NCI-H2196 (cell line): ENCODE measurements at regions not wholly inside any gene's neighbourhood (a gene's known extent, or its start where the extent isn't known, plus 50 kb on each side); places are given as distances from the start of the nearest gene placed in this dataset.

Experiments
- DNase-seq: peaks from one replicate; lab custom pipeline; 2025; ENCODE audit not compliant: unreplicated experiment; lab: John Stamatoyannopoulos, UW

DNA sequence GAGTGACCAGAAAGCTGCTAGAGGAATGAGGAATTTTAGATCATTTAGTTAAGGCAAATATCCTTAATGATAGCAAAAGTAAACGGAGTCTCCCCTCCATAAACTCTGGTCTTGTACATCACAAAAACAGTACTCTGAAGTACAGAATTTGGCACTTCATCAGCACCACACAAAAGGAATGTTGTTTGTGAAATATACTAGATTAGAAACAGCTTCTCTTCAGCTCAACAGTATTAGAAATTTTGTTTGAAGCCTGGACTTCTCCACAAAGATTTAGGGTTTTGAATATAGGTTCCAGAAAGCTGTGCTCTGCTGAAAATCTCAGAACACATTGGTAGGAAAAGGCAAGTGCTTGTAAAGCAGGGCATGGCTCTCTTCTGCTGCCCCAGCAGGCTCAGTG is 135.1 kb upstream of the PTGFR start:
- DNase-seq = no peak

DNA sequence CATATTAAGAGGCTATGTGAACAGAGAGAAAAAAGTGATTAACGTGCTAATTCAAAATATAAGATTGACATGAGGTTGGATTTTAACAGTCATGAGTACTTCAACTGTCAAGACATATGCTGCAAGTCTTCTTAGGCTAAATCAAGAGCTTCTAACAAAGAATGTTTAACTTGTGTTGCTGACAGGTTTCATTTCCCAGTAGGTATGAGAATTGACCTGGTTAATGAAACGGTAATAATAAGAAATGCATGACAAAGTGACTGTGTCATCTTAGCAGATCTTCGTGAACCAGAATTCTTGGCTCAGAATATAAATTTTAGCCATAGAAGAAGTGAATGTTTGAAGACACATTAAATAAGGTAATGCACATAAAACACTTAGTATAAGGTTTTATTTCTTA is 132.6 kb upstream of the PTGFR start:
- no peak for DNase-seq

DNA sequence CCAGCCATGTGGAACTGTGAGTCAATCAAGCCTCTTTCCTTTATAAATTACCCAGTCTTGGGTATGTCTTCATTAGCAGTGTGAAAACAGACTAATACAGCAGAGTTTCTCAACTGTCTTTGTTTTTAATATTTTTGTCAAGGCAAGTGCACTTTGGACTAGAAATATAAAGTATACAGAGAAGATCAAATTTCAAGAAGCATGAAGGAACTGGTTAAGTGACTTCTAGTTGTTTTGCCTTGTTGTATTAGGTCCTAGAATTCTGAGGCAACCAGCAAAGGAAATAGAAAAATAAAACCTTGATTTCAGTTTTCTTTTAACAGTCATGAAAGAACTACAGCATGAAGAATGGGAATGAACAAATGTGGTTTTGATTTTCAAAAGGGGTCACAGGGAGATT is 131.1 kb upstream of the PTGFR start:
- DNase-seq = no peak

DNA sequence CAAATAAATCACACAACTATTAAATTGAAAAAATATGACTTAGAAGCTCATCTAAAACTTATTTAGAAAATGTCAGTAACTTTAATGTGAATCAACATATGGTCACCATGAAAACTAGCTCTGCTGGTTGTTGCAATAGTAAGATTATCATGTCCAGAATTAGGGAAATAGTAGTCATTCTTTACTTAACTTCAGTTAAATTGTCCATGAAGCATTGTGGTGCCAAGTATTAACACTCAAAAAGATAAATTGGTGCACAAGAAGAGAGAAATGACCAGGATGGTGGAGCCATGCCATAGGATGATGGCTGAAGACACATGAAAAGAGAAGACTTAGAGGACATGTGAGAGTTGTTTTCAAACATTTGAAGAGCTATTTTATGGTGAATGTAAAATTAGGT is 130.2 kb upstream of the PTGFR start:
- DNase-seq = no peak

DNA sequence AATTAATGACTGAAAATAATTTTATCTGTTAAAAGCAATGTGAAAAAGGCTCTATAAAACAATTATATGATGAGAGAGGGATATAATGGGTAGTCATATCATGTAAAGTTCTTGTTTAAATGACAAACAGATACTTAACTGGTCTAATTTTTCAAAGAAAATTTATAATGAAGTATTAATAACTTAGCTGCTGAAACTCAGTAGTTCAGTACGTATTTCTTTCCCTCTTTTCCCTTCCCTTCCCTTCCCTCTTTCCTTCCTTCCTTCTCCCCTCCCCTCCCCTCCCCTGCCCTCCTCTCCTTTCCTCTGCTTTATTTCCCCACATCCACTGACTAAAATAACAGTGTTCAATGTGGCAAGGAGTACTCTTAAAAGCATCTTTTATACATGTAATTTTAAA is 123.1 kb upstream of the PTGFR start:
- DNase-seq = no peak

DNA sequence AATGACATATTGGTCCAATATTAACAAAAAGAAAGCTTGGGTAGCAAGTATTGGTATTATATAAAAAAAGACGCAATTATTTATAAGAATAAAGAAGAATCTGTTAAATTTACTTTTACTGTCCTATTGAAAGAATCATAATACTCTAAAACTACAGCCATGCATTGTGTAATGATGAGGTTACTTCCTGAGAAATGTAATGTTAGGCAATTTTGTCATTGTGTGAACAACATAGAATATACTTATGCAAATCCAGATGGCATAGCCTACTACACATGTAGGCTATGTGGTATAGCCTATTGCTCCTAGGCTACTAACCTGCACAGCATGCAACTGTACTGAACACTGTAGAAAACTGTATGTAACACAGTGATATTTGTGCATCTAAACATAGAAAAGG is 121.2 kb upstream of the PTGFR start:
- no peak for DNase-seq

DNA sequence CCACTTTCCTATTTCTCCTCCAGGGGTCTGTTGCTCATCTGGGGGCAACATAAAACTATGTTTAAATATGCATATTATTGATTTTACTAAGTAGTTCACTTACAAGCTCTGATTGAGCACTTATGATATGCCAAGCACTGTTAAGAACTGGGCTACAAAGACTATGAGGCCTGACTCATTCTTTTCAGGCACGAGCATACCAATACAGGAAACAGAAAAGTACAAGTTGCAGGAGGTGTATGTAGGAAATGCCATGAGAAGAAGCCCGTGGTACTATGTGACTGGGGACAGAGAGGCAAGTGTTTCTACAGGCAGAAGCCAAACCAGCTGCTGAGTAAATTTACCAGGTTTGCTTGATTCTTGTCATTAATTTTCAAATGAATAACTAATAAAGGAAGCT is 120.4 kb upstream of the PTGFR start:
- DNase-seq = no peak

DNA sequence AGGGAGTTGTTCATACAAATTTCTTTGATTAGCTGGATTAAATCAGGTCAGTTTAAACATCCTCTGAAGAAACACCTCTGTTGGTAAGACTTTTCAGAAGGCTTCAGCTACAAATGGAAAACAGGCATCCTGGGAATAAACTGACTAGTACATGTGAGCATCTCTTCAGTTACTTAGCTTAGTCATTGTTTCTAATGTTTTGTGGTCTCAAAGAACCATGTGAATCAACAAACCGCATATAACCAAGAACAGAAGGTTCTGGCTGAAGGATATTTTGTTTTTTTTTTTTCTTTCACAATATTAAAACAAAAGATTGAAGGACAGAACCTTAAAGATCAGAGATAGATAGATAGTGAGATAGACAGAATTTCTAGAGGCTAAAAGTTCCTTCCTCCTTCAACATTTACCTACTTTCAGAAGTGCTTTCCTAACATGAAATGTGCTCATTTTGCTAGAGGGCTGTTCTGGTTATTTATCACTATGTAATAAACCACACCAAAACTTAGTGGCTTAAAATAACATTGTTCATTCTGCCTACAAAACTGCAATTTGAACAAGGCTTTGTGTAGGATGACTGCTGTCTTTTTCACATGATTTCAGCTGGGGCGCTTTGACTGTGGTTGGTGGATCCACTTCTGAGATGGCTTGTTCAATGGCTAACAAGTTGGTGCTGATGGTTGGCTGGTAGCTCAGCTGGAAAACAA is 119.8 kb upstream of the PTGFR start:
- DNase-seq = no peak

DNA sequence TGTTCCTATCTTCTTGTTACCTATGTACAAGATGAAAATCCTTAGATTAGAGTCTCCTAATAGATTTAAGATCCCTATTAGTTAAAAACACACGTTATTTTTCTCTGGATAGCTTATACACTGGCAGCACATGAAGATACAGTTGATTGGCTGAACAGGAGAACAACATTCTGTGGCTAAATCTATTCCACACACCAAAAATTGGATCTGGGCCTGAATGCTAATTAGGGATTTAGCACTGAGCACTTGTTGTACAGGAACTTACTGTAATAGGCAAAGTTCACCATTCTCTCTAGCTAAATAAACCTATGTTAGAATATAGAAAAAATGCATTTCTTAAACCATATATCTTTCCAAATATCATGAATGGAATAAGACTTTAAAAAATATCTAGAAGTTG is 117.1 kb upstream of the PTGFR start:
- no peak for DNase-seq

DNA sequence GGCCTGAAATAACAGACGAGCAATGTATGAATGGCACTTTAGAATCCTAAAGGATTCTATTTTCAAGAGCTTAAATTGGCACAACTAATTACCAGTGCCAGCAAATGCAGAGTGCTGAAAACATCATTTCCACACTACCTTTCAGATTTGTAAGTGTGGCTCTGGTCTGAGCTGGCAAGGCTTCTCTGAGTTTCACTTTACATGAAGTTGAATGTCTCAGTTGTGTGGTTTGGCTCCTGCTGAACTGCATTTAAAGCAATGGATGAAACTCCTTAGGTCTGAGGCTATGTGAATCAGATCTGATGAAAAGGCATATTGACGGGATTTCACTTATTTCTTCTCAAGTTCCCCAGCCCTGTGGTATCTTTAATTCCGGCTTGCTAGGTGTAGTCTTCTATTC is 114.8 kb upstream of the PTGFR start:
- DNase-seq = no peak

DNA sequence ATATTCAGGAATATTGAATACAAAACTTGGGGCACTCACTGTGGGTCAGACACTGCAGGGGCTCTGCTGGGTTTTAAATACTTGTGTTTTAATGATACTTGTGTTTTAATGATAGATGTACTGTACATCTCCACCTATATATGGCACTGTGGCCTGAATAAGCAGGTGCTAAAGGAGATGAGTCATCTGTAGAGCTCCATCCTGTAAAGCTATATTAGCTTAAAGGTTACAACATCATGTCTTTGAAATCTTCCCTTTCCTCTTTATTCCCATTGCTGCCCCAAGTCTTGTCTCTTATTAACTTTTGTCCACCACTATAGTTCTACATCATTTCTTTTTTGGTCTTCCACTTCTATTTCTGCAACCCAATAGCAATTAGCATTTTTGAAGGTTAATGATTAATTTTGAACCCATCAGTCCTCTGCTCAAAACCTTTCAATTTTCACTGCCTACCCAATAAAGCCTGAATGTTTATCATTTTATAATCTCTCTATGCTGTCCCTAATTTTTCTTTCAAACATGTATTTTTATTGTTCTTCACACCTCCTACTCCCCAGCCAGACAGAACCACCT is 113.3 kb upstream of the PTGFR start:
- DNase-seq = no peak

DNA sequence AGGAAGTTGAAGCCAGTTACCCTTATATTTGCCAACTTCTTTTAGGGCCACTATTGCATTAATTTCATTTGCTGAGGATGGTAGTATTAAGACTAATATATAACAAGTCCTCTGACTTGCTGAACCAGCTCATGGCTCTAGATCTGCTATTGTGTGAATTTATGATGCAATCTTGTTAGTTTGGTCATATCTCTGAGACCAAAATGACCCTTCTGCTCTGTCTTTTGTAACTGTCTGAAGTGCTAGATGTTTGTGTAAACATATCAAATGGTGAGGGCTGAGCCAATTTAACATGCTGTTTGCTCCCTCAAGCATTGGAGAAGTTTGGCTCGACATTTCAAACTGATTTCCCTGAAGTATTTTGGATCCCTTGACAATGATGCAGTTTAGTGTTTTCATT is 106.9 kb upstream of the PTGFR start:
- no peak for DNase-seq

DNA sequence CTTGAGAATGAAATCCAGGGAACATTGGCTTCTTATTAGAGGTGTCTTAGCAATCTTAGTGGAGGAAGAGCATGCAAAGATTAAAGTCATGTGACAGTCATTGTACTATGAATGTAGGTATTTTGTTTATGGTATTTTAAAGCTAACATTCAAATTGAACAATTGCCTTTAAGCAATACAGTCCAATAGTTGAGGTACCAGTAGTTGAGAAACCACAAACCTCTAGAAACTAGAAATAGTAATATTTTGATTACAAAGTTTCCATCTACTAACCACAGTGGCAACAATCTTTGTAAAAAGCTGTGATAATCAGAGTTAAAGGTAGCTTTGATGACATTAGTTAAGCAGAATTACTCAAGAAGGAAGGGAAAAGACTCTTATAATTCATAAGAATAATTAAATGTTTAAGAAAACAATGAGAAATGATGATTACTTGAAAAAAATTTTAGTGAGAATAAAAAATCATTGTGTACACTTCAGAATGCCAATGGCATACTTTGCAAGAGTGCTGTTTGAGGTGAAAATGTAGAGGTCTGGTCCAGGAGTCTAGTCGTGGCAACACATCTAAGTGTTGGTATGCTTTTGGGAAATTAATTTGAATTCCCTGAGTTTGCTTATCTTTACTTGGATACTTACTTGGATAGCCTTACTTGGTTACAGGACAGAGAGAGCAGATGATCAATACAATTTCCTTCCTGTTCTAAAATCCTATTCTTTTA is 104.9 kb upstream of the PTGFR start:
- no peak for DNase-seq

DNA sequence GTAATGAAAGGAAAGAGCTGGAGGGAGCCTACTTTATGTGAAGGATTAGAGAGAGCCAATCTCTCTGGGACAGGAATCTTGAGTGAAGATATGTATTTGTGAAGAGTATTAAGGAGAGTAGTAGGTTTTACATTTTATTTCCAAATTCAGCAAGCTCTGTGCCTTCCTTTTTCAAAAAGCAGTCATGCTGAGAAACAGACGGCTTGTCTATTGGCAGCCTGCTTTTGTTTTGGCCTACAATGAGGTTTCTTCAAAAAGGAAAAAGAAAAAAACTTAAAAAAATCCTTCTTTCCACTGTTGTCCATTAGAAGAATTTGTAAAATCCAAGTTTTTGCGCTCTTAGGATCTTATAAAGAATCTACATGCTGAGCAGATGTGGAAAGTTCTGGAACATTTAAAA is 103.6 kb upstream of the PTGFR start:
- DNase-seq = no peak

DNA sequence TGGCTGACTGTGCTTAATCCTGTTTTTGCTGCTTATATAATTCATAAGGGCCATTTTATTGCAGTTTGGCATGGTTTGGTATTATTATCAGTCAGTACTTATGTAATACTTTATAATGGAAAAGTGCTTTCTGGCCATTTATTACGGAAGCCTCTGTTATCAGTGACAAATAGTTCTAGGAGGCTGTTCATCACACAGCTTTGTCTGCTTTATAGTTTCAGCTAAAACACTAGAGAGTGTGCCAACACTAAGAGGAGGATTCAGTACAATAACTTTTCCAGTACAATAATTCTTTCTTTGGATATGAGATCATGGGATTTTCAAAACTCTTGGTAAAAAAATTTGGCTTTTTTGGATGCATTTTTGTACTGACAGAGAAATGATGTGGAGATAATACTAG is 102.9 kb upstream of the PTGFR start:
- no peak for DNase-seq

DNA sequence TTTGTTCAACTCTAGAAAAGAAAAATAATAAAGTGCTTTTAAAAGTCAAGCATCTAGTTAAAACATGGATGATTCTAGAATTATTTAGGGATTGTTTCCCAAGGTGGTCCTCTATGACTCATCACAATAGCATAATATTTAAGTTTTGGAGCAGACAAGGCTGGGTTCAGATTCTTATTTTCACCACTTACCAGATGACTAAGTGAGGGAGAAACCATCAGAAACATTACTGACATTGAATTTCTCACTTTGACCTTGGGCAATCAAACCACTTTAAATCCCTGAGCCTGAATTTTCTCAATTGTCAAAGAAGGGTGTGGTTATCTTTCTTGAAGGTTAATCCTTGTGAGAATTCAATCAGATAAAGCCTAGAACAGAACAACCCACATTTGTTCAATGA is 102.5 kb upstream of the PTGFR start:
- no peak for DNase-seq

DNA sequence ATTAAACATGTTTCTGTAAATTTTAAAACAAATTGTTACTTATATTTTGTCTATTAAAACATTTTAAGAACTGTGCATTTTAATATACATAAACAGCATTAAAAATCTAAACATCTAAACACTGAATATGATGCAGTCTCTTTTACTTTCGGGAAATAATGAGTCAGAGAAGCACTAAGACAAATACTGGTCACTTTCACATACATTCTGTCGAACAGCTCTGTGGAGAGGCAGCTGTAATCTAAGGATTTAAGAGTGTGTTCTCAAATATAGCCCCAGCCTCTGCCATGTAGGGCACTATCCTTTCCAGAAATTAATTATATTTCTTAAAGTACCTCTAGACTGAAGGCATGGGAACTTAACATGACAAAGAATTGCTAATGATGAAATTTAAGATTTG is 89.6 kb upstream of the PTGFR start:
- DNase-seq = no peak

DNA sequence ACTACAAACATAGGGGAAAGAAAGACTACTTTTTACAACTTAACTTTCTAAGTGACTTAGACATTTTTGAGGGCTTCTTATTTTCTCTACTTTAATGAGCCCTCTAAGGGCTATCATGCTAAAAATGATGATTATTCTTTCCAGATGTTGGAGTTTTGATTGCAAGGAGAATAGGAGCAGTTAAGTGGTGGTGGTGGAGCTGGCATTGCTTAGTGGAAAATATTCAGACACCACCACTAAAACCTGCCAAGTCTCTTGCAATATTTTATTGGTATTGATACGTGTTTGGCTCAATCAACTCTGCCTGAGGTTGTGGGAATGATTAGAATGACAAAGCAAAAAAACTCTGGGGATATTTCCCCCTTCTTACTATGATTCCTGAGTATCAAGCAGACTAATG is 82.6 kb upstream of the PTGFR start:
- DNase-seq = no peak

DNA sequence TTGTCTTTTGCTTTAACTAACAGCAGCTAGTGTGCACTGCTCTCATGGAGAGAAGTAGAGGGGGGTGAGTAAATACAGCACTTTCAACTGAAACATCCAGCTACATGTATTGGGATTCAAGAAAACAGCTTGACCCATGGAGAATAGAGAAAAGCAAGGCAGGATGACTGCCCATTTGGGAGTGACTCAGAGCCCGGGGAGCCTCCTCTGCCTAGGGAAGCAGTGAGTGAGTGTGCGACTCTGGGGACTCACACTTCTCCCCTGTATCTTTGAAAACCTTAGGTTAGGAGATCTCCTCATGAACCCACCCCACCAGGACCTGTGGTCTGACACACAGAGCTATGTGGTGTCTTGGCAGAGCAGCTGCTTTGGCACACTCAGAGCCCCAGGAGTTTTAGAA is 82.0 kb upstream of the PTGFR start:
- no peak for DNase-seq

DNA sequence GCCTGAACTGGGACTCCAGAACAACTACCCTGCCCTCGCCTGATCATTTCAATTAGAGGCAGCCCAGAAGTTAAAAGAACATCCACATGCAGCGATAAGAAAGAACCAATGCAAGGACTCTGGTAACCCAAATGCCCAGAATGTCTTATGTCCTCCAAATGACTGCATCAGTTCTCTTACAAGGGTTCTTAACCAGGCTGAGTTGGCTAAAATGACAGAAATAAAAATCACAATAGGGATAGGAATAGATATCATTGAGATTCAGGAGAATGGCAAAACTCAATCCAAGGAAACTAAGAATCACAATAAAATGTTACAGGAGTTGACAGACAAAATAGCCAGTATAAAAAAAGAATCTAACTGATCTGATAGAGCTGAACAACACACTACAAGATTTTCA is 80.1 kb upstream of the PTGFR start:
- DNase-seq = no peak

DNA sequence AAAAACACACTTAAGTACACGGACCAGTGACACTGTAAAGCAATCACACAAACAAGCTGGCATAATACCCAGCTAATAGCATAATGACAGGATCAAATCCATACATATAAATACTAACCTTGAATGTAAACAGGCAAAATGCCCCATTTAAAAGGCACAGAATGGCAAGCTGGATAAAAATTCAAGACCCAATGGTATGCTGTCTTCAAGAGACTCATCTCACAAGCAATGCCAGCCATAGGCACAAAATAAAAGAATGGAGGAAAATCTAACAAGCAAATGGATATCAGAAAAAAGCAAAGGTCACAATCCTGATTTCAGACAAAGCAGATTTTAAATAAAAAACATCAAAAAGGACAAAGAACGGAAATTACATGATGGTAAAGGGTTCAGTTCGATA is 79.1 kb upstream of the PTGFR start:
- no peak for DNase-seq

DNA sequence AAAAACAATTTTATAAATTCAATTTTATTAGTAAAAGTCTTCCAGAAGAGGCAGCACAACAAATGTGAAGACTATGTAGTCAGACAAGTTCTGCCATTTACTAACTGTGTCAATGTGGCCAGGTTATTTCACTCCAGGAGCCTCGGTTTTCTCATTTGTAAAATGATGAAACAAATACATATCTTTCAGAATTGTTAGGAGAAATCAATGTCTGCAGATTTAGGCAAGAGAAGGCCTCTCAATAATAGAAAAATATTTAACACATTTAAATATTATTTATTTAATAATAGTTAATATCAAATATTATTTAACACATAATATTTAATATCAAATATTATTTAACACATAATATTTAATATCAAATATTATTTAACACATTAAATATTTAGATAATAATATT is 75.6 kb upstream of the PTGFR start:
- DNase-seq = no peak

DNA sequence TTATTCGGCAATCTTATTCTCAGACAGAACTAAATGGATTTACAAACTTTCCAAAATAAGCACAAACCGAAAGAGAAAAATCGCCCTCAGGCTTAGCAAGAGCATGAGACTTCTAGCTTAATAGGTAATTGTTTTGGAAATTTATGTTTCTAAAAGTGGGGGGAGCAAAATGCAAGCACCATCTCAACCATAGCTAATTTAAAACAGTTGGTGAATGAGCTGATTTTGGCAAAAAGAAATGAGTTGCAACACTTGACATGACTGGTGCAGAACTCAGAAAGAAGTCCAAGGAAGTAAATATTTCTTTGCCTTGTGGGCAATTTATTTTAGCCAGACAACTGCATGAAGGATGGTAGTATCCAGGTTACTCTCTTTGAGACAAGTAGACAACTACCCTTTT is 71.5 kb upstream of the PTGFR start:
- DNase-seq = no peak
